Endometrial microvascular endothelial cells (primary cell): ENCODE measurements at regions not wholly inside any gene's neighbourhood (a gene's known extent, or its start where the extent isn't known, plus 50 kb on each side); places are given as distances from the start of the nearest gene placed in this dataset.
"Not testable (repeated sequence)": the region's sequence is repeated elsewhere in the genome, so short reads cannot be mapped to it uniquely, and the experiment has no call there.

Experiments used
- in situ Hi-C: cut with HindIII; loops from 2 replicates; pipeline ENCODE4 v1.10.0; 2017; ENCODE audit warnings: low sequenced_read_pairs, low pct_unique_long_range_greater_than_20kb; ENCODE audit errors: inconsistent ontology term

- in situ Hi-C loops: no loop called here
Observed at GRCh38 chr6:84929212-84929611, 164.8 kb upstream of the TBX18 start.

- in situ Hi-C loops: no loop called here
Observed at GRCh38 chr6:84927551-84927950, 163.2 kb upstream of the TBX18 start.

- in situ Hi-C loops: no loop called here
Observed at GRCh38 chr6:84926189-84927155, 162.1 kb upstream of the TBX18 start.

- in situ Hi-C loops: no loop called here
Observed at GRCh38 chr6:84921891-84922290, 157.5 kb upstream of the TBX18 start.

- in situ Hi-C loops: no loop called here
Observed at GRCh38 chr6:84920021-84920420, 155.6 kb upstream of the TBX18 start.

GRCh38 chr6:84916704-84917103 is 152.3 kb upstream of the TBX18 start:
- in situ Hi-C loops: no loop called here

GRCh38 chr6:84912472-84913322 is 148.3 kb upstream of the TBX18 start:
- in situ Hi-C loops: no loop called here

GRCh38 chr6:84910906-84911607 is 146.7 kb upstream of the TBX18 start:
- in situ Hi-C loops: no loop called here

- in situ Hi-C loops: no loop called here
Observed at GRCh38 chr6:84908304-84908904, 144.0 kb upstream of the TBX18 start.

- in situ Hi-C loops: no loop called here
Observed at GRCh38 chr6:84906514-84906913, 142.1 kb upstream of the TBX18 start.

- in situ Hi-C loops: no loop called here
Observed at GRCh38 chr6:84905823-84906222, 141.4 kb upstream of the TBX18 start.

GRCh38 chr6:84902354-84902928 is 138.0 kb upstream of the TBX18 start:
- in situ Hi-C loops: no loop called here

- in situ Hi-C loops: no loop called here
Observed at GRCh38 chr6:84897988-84898594, 133.7 kb upstream of the TBX18 start.

GRCh38 chr6:84897011-84897410 is 132.6 kb upstream of the TBX18 start:
- in situ Hi-C loops: no loop called here

GRCh38 chr6:84892671-84893070 is 128.3 kb upstream of the TBX18 start:
- in situ Hi-C loops: no loop called here

GRCh38 chr6:84882768-84883766 is 118.7 kb upstream of the TBX18 start:
- in situ Hi-C loops: no loop called here

GRCh38 chr6:84879385-84879784 is 115.0 kb upstream of the TBX18 start:
- in situ Hi-C loops: not testable (repeated sequence)
